ENCODE measurements at regions not wholly inside any gene's neighbourhood (a gene's known extent, or its start where the extent isn't known, plus 50 kb on each side); places are given as distances from the start of the nearest gene placed in this dataset.

- no peak overlapping the region for H2AFZ ChIP-seq (ENCODE audit: low read length)
- H3K9ac ChIP-seq (ENCODE audit: low read length), result no peak overlapping the region
- no peak overlapping the region for H3K27ac ChIP-seq (ENCODE audit: low read depth, low read length, poor library complexity, severe bottlenecking)
- no peaks in the 10 kb centered on the region for H3K27me3 ChIP-seq (ENCODE audit: insufficient read depth, low read length)
- no peaks in the 10 kb centered on the region for H3K9me3 ChIP-seq (ENCODE audit: low read length)
- no peaks in the 10 kb centered on the region for H3K36me3 ChIP-seq (ENCODE audit: insufficient read depth, low read length)
- no peaks in the 10 kb centered on the region for H3K4me1 ChIP-seq (ENCODE audit: insufficient read depth, low read length, severe bottlenecking)
- no peaks in the 10 kb centered on the region for H3F3A ChIP-seq (ENCODE audit: insufficient read depth, low read length)
- H4K20me1 ChIP-seq (ENCODE audit: insufficient read depth, low read length), result no peaks in the 10 kb centered on the region
- no peaks in the 10 kb centered on the region for H3K79me2 ChIP-seq (ENCODE audit: insufficient read depth, low read length)
- no peak overlapping the region for H3K4me2 ChIP-seq (ENCODE audit: low read length)
- TF ChIP-seq EZH2 (IDR thresholded peaks at IDR 0.05; ENCODE audit: borderline replicate concordance, low read length) (no peak), CTCF (IDR thresholded peaks at IDR 0.05; ENCODE audit: low read length) (no peak)
- no peak overlapping the region for H3K4me3 ChIP-seq (ENCODE audit: low read depth, low read length, poor library complexity, severe bottlenecking)
- H3K9me2 ChIP-seq (ENCODE audit: low read depth, low read length), result no peaks in the 10 kb centered on the region
Measured at GRCh38 chr13:72534951-72535640, 192.3 kb downstream of the MZT1 start.

GRCh38 chr13:72530471-72530870 lies 197.0 kb downstream of the MZT1 start:
- H3K4me2 ChIP-seq (ENCODE audit: low read length), result no peak overlapping the region
- no peaks in the 10 kb centered on the region for H3F3A ChIP-seq (ENCODE audit: insufficient read depth, low read length)
- H3K9me2 ChIP-seq (ENCODE audit: low read depth, low read length), result no peaks in the 10 kb centered on the region
- H3K4me1 ChIP-seq (ENCODE audit: insufficient read depth, low read length, severe bottlenecking), result no peaks in the 10 kb centered on the region
- H3K9ac ChIP-seq (ENCODE audit: low read length), result no peak overlapping the region
- no peak overlapping the region for H2AFZ ChIP-seq (ENCODE audit: low read length)
- no peaks in the 10 kb centered on the region for H3K79me2 ChIP-seq (ENCODE audit: insufficient read depth, low read length)
- H3K27ac ChIP-seq (ENCODE audit: low read depth, low read length, poor library complexity, severe bottlenecking), result no peak overlapping the region
- no peak for TF ChIP-seq EZH2 (IDR thresholded peaks at IDR 0.05; ENCODE audit: borderline replicate concordance, low read length)
- no peak for TF ChIP-seq CTCF (IDR thresholded peaks at IDR 0.05; ENCODE audit: low read length)
- H3K36me3 ChIP-seq (ENCODE audit: insufficient read depth, low read length), result no peaks in the 10 kb centered on the region
- no peak overlapping the region for H3K4me3 ChIP-seq (ENCODE audit: low read depth, low read length, poor library complexity, severe bottlenecking)
- no peaks in the 10 kb centered on the region for H3K9me3 ChIP-seq (ENCODE audit: low read length)
- H4K20me1 ChIP-seq (ENCODE audit: insufficient read depth, low read length), result no peaks in the 10 kb centered on the region
- no peaks in the 10 kb centered on the region for H3K27me3 ChIP-seq (ENCODE audit: insufficient read depth, low read length)

- Histone ChIP-seq H3K4me3 (ENCODE audit: low read depth, low read length, poor library complexity, severe bottlenecking) (no peak overlapping the region), H3K79me2 (ENCODE audit: insufficient read depth, low read length) (no peaks in the 10 kb centered on the region), H4K20me1 (ENCODE audit: insufficient read depth, low read length) (no peaks in the 10 kb centered on the region), H3K36me3 (ENCODE audit: insufficient read depth, low read length) (no peaks in the 10 kb centered on the region), H3K9ac (ENCODE audit: low read length) (no peak overlapping the region), H3K9me3 (ENCODE audit: low read length) (no peaks in the 10 kb centered on the region), H3K4me2 (ENCODE audit: low read length) (no peak overlapping the region), H3K4me1 (ENCODE audit: insufficient read depth, low read length, severe bottlenecking) (no peaks in the 10 kb centered on the region), H3K9me2 (ENCODE audit: low read depth, low read length) (no peaks in the 10 kb centered on the region), H3K27me3 (ENCODE audit: insufficient read depth, low read length) (no peaks in the 10 kb centered on the region), H3K27ac (ENCODE audit: low read depth, low read length, poor library complexity, severe bottlenecking) (no peak overlapping the region), H2AFZ (ENCODE audit: low read length) (no peak overlapping the region), H3F3A (ENCODE audit: insufficient read depth, low read length) (no peaks in the 10 kb centered on the region)
- TF ChIP-seq EZH2 (IDR thresholded peaks at IDR 0.05; ENCODE audit: borderline replicate concordance, low read length) (no peak), CTCF (IDR thresholded peaks at IDR 0.05; ENCODE audit: low read length) (no peak)
Measured at GRCh38 chr13:72527333-72527732, 200.1 kb downstream of the MZT1 start.

All from OCI-LY1 (cell line).